ENCODE measurements at regions not wholly inside any gene's neighbourhood (a gene's known extent, or its start where the extent isn't known, plus 50 kb on each side); places are given as distances from the start of the nearest gene placed in this dataset.

DNA sequence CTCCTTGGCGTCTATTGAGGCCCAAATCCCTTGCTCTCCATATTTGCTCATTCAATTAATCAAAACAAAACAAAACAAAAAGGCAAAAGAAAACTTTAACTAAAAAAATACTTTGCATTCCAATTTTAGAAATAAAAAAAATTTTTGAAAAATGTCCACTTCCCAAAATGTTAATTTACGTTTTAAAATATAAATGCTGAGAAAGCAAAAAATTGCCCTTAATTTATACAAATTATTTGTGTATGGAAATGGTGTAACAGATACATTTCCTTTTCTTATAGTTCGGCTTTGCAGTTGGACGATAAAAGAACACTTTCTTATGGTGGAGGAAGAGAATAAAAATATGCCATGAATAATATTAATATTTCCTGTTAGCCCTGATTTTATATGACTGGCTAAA lies 652.8 kb upstream of the PFKP start (continued):
- TF ChIP-seq, protein P1, sequence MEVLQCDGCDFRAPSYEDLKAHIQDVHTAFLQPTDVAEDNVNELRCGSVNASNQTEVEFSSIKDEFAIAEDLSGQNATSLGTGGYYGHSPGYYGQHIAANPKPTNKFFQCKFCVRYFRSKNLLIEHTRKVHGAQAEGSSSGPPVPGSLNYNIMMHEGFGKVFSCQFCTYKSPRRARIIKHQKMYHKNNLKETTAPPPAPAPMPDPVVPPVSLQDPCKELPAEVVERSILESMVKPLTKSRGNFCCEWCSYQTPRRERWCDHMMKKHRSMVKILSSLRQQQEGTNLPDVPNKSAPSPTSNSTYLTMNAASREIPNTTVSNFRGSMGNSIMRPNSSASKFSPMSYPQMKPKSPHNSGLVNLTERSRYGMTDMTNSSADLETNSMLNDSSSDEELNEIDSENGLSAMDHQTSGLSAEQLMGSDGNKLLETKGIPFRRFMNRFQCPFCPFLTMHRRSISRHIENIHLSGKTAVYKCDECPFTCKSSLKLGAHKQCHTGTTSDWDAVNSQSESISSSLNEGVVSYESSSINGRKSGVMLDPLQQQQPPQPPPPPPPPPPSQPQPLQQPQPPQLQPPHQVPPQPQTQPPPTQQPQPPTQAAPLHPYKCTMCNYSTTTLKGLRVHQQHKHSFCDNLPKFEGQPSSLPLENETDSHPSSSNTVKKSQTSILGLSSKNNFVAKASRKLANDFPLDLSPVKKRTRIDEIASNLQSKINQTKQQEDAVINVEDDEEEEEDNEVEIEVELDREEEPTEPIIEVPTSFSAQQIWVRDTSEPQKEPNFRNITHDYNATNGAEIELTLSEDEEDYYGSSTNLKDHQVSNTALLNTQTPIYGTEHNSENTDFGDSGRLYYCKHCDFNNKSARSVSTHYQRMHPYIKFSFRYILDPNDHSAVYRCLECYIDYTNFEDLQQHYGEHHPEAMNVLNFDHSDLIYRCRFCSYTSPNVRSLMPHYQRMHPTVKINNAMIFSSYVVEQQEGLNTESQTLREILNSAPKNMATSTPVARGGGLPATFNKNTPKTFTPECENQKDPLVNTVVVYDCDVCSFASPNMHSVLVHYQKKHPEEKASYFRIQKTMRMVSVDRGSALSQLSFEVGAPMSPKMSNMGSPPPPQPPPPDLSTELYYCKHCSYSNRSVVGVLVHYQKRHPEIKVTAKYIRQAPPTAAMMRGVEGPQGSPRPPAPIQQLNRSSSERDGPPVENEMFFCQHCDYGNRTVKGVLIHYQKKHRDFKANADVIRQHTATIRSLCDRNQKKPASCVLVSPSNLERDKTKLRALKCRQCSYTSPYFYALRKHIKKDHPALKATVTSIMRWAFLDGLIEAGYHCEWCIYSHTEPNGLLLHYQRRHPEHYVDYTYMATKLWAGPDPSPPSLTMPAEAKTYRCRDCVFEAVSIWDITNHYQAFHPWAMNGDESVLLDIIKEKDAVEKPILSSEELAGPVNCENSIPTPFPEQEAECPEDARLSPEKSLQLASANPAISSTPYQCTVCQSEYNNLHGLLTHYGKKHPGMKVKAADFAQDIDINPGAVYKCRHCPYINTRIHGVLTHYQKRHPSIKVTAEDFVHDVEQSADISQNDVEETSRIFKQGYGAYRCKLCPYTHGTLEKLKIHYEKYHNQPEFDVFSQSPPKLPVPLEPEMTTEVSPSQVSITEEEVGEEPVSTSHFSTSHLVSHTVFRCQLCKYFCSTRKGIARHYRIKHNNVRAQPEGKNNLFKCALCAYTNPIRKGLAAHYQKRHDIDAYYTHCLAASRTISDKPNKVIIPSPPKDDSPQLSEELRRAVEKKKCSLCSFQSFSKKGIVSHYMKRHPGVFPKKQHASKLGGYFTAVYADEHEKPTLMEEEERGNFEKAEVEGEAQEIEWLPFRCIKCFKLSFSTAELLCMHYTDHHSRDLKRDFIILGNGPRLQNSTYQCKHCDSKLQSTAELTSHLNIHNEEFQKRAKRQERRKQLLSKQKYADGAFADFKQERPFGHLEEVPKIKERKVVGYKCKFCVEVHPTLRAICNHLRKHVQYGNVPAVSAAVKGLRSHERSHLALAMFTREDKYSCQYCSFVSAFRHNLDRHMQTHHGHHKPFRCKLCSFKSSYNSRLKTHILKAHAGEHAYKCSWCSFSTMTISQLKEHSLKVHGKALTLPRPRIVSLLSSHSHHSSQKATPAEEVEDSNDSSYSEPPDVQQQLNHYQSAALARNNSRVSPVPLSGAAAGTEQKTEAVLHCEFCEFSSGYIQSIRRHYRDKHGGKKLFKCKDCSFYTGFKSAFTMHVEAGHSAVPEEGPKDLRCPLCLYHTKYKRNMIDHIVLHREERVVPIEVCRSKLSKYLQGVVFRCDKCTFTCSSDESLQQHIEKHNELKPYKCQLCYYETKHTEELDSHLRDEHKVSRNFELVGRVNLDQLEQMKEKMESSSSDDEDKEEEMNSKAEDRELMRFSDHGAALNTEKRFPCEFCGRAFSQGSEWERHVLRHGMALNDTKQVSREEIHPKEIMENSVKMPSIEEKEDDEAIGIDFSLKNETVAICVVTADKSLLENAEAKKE (CRISPR knock-in tag; IDR thresholded peaks at IDR 0.05): no peak
- TF ChIP-seq JUNB (IDR thresholded peaks at IDR 0.05; ENCODE audit: unreplicated experiment): no peak

DNA sequence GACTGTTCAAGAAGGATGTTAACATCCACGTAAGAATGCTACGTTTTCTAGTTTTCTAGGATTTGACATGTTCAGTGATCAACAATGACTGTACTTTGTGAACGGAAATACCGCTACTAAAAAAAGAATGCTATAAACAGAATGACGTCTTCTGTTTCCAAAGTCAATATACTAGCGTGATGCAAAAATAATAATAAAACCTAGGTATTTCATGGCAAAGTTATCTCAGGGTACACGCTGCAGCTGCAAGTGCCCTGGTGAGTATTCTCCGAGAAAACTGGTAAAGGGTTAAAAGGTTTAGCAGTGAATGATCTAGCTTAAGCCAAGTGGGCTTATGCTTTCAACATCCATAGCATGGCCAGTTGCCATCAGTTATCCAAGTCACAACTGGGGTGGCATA lies 653.3 kb upstream of the PFKP start:
- Histone ChIP-seq H3K36me3 (ENCODE audit: insufficient read depth) (0 out of 2 replicates have a peak, but pooled peaks cover 3% of the 10 kb centered on the region), H2AFZ (no peak overlapping the region), H3K4me2 (no peak overlapping the region), H3K9me2 (ENCODE audit: insufficient read depth) (peaks cover 6% of the 10 kb centered on the region; the same call in 1 of the 2 replicates), H3K27ac (ENCODE audit: low read depth) (no peak overlapping the region), H3F3A (replicated peaks; ENCODE audit: low read depth) (no peaks in the 10 kb centered on the region), H3K4me3 (no peak overlapping the region), H4K20me1 (replicated peaks; ENCODE audit: insufficient read depth) (no peaks in the 10 kb centered on the region), H3K79me2 (replicated peaks; ENCODE audit: insufficient read depth) (no peaks in the 10 kb centered on the region), H3K27me3 (ENCODE audit: insufficient read depth) (no peaks in the 10 kb centered on the region), H3K4me1 (ENCODE audit: insufficient read depth) (no peaks in the 10 kb centered on the region)
- Mint-ChIP-seq H3K36me3 (ENCODE audit: low read depth) (no peaks in the 10 kb centered on the region), H3K27ac (no peak overlapping the region), H3K9me3 (no peaks in the 10 kb centered on the region), H3K4me3 (no peak overlapping the region), H3K4me1 (peaks cover 4% of the 10 kb centered on the region; the same call in 1 of the 3 replicates), H3K27me3 (ENCODE audit: insufficient read depth, low read depth, poor library complexity) (peaks cover 2% of the 10 kb centered on the region)
- no peak for DNase-seq (ENCODE audit: low spot score)
- ATAC-seq: no peak
- TF ChIP-seq CREB1 (CRISPR knock-in tag; IDR thresholded peaks at IDR 0.05; ENCODE audit: low read depth) (no peak), EZH2phosphoT487 (IDR thresholded peaks at IDR 0.05; ENCODE audit: unreplicated experiment) (no peak), EZH2 (IDR thresholded peaks at IDR 0.05; ENCODE audit: low read depth, unreplicated experiment) (no peak), NANOG (IDR thresholded peaks at IDR 0.05; ENCODE audit: borderline replicate concordance) (no peak), POLR2AphosphoS5 (IDR thresholded peaks at IDR 0.05; ENCODE audit: low read depth) (no peak), ZNF331 (CRISPR knock-in tag; IDR thresholded peaks at IDR 0.05; ENCODE audit: low read depth) (no peak)
- TF ChIP-seq, protein P2, sequence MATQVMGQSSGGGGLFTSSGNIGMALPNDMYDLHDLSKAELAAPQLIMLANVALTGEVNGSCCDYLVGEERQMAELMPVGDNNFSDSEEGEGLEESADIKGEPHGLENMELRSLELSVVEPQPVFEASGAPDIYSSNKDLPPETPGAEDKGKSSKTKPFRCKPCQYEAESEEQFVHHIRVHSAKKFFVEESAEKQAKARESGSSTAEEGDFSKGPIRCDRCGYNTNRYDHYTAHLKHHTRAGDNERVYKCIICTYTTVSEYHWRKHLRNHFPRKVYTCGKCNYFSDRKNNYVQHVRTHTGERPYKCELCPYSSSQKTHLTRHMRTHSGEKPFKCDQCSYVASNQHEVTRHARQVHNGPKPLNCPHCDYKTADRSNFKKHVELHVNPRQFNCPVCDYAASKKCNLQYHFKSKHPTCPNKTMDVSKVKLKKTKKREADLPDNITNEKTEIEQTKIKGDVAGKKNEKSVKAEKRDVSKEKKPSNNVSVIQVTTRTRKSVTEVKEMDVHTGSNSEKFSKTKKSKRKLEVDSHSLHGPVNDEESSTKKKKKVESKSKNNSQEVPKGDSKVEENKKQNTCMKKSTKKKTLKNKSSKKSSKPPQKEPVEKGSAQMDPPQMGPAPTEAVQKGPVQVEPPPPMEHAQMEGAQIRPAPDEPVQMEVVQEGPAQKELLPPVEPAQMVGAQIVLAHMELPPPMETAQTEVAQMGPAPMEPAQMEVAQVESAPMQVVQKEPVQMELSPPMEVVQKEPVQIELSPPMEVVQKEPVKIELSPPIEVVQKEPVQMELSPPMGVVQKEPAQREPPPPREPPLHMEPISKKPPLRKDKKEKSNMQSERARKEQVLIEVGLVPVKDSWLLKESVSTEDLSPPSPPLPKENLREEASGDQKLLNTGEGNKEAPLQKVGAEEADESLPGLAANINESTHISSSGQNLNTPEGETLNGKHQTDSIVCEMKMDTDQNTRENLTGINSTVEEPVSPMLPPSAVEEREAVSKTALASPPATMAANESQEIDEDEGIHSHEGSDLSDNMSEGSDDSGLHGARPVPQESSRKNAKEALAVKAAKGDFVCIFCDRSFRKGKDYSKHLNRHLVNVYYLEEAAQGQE (IDR thresholded peaks at IDR 0.05; ENCODE audit: unreplicated experiment): no peak
